AG08396 (cell line): ENCODE measurements at regions not wholly inside any gene's neighbourhood (a gene's known extent, or its start where the extent isn't known, plus 50 kb on each side); places are given as distances from the start of the nearest gene placed in this dataset.
A peak's percentile ranks its signal among the peaks of the same experiment; 100 is the strongest.
"Not testable (repeated sequence)": the region's sequence is repeated elsewhere in the genome, so short reads cannot be mapped to it uniquely, and the experiment has no call there.

ENCODE experiments used
- DNase-seq: peaks from one replicate; pipeline ENCODE4 v3.0.0; 2012; ENCODE audit warnings: low spot score, mixed read lengths

DNA sequence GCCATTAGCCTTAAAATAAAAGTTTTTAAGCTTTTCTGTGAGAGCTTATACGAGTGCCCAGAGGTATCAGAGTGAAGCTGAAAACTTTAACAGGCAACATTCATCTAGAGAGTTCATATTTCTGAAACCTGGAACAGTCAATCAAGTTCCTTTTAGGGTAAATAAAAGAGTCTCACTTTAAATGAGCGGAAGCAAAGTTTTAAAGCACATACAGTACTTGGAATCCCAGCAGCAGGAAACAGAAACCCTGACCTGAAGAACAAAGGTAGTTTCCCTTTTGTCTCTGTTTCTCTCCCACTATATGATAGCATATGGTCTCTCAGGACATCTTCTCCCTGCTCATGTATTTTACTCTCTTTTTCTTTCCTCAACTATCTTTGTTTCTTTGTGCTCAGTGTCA is 153.0 kb downstream of the ASB9 start:
- no peak for DNase-seq

DNA sequence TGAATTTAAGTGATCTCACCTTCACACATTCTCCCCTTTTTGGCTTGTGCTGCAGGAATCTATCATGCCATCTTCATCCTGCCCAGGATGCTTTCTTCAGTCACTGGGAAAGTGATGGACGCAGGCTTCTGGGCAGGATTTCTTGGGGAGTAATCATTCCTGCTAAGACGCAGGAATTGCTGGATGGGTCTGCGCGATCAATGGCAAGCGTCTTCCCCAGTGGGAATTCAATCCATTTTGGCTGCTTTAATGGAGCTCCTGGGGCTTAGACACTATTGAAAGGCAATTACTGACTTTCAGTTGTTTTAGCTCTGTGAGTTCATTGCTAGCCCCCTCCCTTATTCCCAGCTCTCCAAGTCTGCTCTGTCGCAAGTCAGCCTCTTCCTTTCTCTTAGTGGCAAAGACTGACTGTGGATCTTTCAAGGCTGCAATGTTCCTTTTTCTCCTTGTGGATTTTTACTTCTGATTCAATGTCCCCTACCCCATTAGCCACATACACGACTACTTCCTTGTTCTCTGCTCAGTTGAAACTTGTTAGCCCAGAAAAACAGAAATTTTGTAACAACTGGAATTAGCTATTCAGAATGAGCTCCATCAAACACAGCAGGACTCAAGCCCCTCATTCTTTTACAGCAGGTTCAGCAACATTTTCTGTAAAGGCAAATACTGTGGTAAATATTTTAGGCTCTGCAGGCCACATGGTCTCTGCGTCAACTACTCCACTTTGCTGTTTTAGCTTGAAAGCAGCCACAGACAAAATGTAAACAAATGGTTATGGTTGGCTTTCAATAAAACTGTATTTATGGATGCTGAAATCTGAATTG is 154.9 kb downstream of the ASB9 start:
- DNase-seq: no peak

DNA sequence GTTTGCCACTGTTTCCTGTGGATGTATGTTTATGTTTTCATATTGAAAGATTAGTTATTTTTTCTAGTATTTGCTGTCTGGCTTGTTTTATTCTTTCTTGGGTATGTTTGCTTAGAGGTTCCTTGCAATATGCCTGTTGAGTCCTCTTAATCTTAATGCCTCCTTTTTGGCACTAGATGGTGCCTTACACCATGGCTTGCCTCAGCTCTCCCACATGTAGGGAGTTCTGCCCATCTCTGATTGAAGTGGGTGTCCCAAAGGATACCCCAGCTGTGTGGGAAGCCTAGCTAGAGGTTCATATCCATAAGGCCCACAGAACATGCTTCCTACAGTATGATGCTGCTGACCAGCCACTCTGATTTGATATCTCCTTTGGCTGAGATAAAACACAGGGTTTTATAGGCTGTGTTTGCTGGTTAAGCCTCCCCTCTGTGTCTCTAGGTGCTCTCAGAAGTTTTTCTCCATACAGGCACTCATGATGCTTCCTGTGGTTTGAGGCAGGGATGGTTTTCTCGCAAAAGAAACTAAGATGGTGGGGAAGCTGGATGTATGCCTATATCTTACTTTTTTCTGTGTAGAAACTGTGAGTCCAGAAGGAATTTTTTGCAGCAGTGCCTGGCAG is 162.4 kb downstream of the ASB9 start:
- no peak for DNase-seq

DNA sequence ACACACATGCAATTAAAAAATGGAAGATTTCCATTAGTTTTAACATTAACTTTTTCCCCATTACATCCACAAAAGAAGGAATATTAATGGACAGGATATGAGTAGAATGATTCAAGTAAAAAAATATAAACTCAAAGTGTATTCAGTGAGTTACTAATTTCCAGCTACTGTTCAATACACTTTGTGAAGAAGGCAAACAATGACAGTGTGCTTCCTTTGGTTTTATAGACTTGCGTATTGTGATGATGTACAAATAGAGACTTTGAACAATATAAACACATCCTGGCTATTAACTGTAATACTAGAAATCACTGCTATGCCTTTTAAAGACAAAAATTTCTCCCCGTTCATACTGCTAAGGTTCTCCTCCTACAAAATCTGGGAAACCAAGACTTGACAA is 171.4 kb downstream of the ASB9 start:
- no peak for DNase-seq

DNA sequence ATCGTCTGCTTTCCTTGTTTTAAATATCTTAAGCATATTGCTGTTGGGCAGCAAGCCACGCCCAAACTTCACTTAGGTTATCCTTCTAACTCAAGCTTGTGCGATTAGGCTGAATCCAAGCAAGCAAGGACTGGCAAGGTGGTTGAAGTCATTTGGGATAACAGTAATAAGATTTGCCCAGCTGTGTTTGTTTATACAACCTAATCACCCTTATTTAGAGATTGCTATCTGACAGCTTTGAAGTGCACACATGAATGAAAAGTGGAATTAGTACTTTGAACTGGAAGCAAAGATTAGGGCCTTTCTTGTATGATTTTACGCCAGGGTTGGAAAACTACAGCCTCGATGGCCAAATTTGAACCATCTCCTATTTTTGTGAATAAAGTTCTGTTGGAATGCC is 182.1 kb downstream of the ASB9 start:
- DNase-seq: no peak

DNA sequence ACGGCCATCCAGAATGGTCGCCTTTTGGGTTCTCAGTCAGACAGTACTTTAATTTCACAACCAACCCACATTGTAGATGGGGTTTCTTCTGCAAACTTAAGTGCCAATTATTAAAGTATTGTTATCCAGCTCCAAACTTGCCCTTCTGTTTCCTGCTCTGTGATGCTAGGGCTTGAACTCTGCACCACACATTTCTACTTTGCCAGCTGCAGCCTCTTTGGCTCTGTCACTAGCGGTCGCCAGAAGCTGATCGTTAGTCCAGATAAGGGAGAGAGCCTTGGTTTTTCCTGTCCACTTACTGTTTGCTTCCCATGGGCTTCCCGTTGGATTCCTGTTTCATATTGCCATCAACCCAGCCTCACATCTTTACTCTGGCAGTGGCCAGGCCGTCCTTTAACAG is 196.6 kb downstream of the ASB9 start:
- DNase-seq: no peak

DNA sequence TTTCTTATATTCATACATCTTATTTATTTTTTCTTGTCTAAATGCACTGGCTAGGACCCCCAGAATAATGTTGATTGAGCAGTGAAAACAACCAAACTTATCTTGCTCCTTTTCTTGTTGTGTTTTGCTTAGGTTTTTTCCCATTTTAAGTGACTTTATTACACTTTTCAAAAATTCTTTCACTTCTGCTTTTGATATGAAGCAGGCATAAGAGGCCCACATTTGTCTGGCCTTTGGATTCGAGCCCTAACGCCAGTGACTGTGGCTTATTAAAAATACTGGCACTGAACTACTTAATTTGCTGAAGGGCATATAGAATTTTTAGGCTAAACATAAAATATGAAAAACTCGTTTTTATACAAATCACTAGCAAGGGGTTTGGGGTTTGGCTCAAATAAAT is 197.0 kb downstream of the ASB9 start:
- DNase-seq: no peak

DNA sequence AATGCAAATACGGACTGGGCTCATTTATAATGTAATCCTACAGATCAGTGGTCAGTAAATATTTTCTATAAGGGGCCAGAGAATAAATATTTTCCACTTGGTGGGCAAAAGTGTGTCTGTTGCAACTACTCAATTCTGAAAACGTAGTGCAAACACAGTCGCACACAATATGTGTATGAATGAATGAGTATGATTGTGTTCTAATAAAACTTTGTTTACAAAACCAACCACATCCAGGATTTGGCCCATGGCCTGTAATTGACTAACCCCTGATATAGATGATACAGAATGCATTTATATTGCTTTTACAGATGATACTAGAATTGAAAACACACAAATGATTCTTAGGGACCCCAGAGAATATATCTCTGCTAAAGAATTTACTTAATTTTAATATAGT is 197.6 kb downstream of the ASB9 start:
- DNase-seq: no peak

DNA sequence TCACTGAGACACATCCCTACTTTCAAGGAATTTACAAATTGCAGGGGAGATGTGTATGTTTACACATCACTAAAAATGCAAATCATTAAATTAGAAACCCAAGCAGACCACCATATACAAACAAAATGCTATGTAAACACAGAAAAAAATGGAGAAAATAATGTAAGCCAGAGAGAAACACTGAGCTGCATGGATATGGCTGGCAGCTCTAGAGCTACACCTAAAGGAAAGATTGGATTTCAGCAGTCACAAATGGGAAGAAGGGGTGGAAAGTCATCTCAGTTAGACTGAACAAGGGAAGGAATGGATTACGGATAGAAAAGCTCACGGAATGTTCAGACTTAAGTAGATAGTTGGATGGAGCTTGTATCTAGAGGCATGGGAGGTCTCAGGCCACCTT is 186.3 kb downstream of the MOSPD2 start:
- DNase-seq: no peak

DNA sequence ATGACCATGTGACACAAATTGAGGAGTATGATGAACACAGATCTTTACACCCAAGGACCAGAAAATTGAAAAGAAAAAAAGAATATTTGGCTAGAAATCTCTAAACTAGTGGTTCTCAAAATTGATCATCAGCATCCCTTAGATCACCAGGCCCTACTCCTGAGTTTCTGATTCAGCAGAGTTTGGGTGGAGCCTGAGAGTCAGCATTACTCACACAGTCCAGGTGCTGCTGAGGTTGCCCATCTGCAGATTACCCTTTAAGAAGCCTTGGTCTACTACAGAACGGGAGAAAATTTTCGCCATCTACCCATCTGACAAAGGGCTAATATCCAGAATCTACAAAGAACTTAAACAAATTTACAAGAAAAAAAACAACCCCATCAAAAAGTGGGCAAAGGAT is 182.8 kb downstream of the MOSPD2 start:
- DNase-seq: no peak

DNA sequence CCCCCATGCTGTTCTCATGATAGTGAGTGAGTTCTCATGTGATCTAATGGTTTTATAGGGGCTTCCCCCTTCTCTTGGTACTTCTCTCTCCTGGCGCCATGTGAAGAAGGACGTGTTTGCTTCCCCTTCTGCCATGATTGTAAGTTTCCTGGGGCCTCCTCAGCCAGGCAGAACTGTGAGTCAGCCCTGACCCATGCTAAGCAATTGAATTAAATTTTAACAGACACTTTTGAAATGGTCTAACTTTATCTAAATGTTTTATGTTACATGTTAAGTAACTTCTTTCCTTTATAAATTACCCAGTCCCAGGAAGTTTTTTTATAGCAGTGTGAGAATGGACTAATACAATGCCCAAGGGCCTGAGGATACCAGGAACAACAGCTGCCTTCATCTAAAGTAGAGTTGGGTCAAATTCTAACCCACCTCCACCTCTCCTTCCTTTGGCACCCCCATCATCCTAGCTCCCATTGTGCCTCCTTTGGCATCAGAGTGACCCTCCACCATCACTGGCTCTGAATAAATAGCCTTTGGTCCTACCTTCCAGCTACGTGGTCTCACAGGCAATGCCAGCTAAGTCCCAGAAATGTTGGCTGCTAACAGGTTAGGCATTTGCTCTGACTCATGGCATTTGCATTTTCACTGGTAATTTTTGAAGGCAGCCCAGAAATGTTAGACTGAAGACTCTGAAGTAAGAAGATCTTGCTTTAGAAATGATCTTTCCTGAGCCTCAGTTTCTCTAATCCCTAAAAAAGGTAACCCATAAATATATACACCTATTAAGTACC is 182.1 kb downstream of the MOSPD2 start:
- DNase-seq: peak; percentile 17

DNA sequence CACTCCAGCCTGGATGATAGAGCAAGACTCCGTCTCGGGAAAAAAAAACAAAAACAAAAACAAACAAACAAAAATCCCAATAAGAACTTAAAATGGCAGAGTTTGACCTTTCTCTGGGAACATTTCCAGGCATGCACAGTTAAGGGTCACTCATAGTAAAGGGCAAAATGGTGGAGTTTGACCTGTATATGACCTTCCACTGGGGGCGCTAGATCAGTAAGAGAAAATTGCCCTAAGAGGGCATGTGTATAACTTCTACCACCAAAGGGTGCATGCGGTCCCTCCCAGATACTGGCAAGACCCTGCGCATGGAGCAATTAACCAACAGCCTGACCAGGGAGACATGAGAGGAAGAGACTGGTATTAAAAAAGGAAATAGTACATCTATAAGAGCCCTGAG is 177.2 kb downstream of the MOSPD2 start:
- DNase-seq: no peak

DNA sequence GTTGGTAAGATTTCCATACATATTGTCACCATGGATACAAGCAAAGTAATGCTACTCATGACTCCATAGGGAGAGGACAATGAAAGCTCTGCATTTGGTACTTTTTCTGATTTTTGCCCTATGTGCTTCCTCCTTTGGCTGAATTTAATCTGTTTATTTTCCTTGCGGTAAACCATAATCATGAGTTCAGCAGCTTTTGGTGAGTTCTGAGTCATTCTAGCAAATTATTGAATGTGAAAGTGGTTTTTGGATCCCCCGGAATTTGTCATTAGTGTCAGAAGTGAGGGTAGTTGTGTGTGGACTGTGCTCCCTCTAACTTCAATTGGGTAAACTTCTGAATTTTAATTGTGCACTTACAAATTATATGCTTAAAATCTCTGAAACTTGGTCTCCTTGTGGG is 170.3 kb downstream of the MOSPD2 start:
- no peak for DNase-seq

DNA sequence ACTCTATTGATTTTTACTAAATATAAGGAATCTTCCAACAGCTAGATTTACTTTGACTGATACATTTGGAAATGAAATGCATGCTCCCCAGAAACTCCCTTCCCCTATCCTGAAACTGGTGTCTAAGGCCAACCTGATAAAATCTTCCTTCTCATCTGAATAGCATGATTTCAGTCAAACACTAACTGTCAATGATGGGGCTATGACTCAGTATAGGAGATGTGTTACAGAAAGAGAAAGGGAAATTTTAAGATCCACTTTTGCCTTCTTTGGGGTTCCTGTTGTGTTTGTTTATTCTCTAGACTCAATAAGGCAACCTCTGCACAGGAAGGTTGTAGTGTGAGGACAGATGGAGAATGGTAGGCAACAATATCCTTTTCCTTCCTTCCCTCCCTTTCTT is 160.7 kb downstream of the MOSPD2 start:
- no peak for DNase-seq

DNA sequence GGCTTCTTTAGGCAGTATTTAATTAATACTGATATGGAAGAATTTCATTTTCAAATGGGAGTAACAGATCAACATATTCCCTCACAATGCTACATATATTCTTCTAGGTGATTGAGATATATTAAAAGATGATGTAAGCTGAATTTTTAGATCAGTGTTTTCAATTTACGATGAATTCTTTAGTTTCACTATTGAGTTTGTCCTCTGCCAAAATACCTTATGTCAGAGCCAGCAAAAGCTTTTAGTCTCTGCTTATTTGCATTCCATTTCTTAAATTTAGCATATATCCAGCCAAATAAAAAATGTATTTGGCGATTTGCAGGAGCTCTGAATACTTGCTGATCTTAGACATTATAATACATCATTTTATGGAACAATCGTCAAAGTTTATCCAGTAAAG is 144.3 kb downstream of the MOSPD2 start:
- DNase-seq: no peak

DNA sequence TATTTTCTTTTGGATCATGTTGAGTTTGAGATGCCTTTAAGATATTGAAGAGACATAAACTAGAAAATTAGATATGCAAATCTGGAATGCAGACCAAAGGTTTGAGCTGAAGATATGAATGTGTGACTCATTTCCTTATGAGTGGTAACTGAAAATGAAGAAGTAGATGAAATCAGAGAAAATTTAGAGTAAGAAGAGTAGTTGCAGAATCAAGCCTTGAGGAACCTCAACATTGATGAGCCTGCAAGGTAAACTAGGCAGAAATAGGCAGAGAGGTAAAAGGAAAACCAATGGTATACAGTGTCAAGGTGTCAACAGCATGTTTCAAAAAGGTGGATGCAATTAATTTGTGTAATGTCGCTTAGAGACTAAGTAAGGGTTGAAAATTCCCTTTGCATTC is 142.8 kb downstream of the MOSPD2 start:
- DNase-seq: no peak

DNA sequence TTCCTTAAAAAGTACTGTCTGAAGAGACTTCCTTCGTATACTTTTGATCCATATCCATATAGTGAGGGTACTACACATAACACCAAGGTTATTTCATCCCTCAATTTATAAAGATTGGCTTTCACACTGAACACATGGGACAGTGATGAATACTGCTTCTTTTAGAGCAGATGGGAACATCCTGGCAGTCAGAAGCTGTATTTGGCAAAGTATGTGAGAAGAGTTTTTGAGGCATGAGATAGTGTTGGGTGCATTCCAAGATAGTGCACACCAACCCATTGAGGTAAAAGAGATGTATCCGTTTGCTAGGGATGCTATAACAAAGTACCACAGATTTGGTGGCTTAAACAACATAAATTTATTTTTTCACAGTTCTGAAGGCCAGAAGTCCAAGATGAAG is 141.1 kb downstream of the MOSPD2 start:
- DNase-seq: no peak

DNA sequence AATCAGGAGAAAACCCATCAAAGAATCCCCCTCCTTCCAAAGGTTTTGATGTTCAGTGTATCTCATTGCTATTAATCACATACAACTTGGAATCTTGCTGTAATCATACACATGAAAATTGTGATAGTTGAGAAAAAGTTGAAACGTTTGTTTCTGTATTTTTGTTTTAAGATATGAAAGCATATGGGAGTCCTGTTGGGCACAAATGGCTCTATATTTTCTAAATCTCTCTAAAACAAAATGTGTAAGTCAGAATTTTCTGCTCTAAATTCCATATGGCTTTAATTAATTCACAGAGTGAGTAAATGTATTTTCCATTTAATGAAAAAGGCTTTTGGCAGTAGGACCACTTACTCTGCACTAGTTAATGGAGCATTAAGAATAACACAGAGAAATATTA is 140.2 kb downstream of the MOSPD2 start:
- no peak for DNase-seq

DNA sequence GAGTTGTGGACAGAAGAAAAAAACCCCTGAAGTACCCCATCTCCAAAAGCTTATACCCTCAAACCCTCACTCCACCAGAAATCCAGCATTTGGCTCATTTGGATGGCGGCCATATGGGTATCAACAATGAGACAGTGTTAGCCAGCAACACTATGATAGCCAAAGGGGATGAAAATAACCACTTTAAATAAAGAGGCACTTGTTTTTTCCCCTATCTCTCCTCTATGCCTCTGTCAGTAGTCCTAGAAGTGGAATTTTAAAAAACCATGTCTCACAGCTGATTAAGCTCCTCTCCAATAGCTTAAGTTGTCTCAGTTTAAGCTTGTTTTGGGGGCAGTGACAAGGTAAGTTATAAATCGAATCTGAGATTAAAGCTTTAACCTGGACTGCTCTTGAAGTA is 124.0 kb downstream of the MOSPD2 start:
- DNase-seq: no peak

DNA sequence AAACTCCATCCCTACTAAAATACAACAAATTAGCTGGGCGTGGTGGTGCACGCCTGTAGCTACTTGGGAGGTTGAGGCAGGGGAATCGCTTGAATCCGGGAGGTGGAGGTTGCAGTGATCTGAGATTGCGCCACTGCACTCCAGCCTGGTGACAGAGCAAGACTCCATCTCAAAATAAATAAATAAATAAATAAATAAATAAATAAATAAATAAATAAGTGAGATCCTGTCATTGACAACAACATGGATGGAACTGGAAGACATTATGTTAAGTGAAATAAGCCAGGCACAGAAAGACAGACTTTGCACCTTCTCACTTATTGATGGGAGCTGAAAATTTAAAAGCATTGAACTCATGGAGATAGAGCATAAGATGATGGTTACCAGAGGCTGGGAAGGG is 111.2 kb downstream of the MOSPD2 start:
- DNase-seq: not testable (repeated sequence)
